ENCODE measurements at regions not wholly inside any gene's neighbourhood (a gene's known extent, or its start where the extent isn't known, plus 50 kb on each side); places are given as distances from the start of the nearest gene placed in this dataset.

- FAIRE-seq (no peak), DNase-seq (ENCODE audit: insufficient read length, low spot score) (no peak)
Measured at GRCh38 chr12:124434354-124434753, 133.1 kb downstream of the NCOR2 start.

- FAIRE-seq (no peak), DNase-seq (ENCODE audit: insufficient read length, low spot score) (no peak)
Measured at GRCh38 chr12:124433879-124434278, 133.5 kb downstream of the NCOR2 start.

GRCh38 chr12:124433147-124433874, 134.1 kb downstream of the NCOR2 start:
- FAIRE-seq (no peak), DNase-seq (ENCODE audit: insufficient read length, low spot score) (no peak)

- FAIRE-seq (no peak), DNase-seq (ENCODE audit: insufficient read length, low spot score) (no peak)
Measured at GRCh38 chr12:124432376-124432775, 135.0 kb downstream of the NCOR2 start.

GRCh38 chr12:124431971-124432370, 135.4 kb downstream of the NCOR2 start:
- FAIRE-seq (no peak), DNase-seq (ENCODE audit: insufficient read length, low spot score) (no peak)

- DNase-seq (ENCODE audit: insufficient read length, low spot score) = no peak
Measured at GRCh38 chr12:124430491-124430890, 135.6 kb downstream of the RFLNA start.

GRCh38 chr12:124429535-124429934, 134.6 kb downstream of the RFLNA start:
- FAIRE-seq = no peak

More at GRCh38 chr12:124430491-124430890, 135.6 kb downstream of the RFLNA start:
- FAIRE-seq = no peak

GRCh38 chr12:124428792-124429281, 133.9 kb downstream of the RFLNA start:
- FAIRE-seq = no peak
- no peak for DNase-seq (ENCODE audit: insufficient read length, low spot score)

More at GRCh38 chr12:124429535-124429934, 134.6 kb downstream of the RFLNA start:
- DNase-seq (ENCODE audit: insufficient read length, low spot score) = no peak

- DNase-seq (ENCODE audit: insufficient read length, low spot score) = no peak
- no peak for FAIRE-seq
Measured at GRCh38 chr12:124428136-124428791, 133.4 kb downstream of the RFLNA start.

- FAIRE-seq (no peak), DNase-seq (ENCODE audit: insufficient read length, low spot score) (no peak)
Measured at GRCh38 chr12:124426594-124427555, 132.0 kb downstream of the RFLNA start.

GRCh38 chr12:124425667-124426066, 130.8 kb downstream of the RFLNA start:
- FAIRE-seq = no peak
- no peak for DNase-seq (ENCODE audit: insufficient read length, low spot score)

GRCh38 chr12:124424516-124424905, 129.6 kb downstream of the RFLNA start:
- FAIRE-seq (no peak), DNase-seq (ENCODE audit: insufficient read length, low spot score) (no peak)

GRCh38 chr12:124423761-124424515, 129.0 kb downstream of the RFLNA start:
- DNase-seq (ENCODE audit: insufficient read length, low spot score) (no peak), FAIRE-seq (no peak)

- FAIRE-seq (no peak), DNase-seq (ENCODE audit: insufficient read length, low spot score) (no peak)
Measured at GRCh38 chr12:124422570-124423523, 128.0 kb downstream of the RFLNA start.

- no peak for DNase-seq (ENCODE audit: insufficient read length, low spot score)
- no peak for FAIRE-seq
Measured at GRCh38 chr12:124422142-124422569, 127.3 kb downstream of the RFLNA start.

GRCh38 chr12:124420996-124421674, 126.2 kb downstream of the RFLNA start:
- no peak for FAIRE-seq
- DNase-seq (ENCODE audit: insufficient read length, low spot score) = no peak

GRCh38 chr12:124420041-124420995, 125.4 kb downstream of the RFLNA start:
- FAIRE-seq = no peak
- DNase-seq (ENCODE audit: insufficient read length, low spot score) = no peak

Measured in GM19239 (cell line).